ENCODE measurements at regions not wholly inside any gene's neighbourhood (a gene's known extent, or its start where the extent isn't known, plus 50 kb on each side); places are given as distances from the start of the nearest gene placed in this dataset.

DNA sequence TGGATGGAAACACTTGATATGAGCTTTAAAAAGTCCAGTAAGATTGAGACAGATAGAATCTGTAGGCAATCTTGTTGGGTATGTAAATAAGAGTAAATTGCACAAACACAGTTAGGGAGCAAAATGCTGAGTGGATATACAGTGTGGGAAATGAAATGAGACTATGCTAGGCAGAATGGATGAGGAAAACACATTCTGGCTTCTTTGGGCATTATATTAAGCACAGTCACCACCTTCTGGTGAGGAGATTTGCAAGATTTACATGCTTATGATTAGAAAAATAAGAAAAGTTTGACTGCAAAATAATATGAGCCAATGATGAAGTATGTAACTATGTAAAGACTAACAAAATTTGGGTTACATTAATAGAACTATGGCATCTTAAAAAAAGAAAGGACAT is 2165.0 kb upstream of the CELF4 start (continued):
- no peak for TF ChIP-seq ZNF462 (CRISPR knock-in tag; IDR thresholded peaks at IDR 0.05)
- TF ChIP-seq CREB1 (CRISPR knock-in tag; IDR thresholded peaks at IDR 0.05; ENCODE audit: low read depth): no peak
- TF ChIP-seq ZNF331 (CRISPR knock-in tag; IDR thresholded peaks at IDR 0.05; ENCODE audit: low read depth): no peak
- no peak for TF ChIP-seq ETS1 (IDR thresholded peaks at IDR 0.05)
- no peak for TF ChIP-seq NANOG (IDR thresholded peaks at IDR 0.05; ENCODE audit: borderline replicate concordance)
- TF ChIP-seq EZH2phosphoT487 (IDR thresholded peaks at IDR 0.05; ENCODE audit: unreplicated experiment): no peak

- DNase-seq (ENCODE audit: low spot score): no peak
- H3K4me1 ChIP-seq (ENCODE audit: insufficient read depth): peaks cover 15% of the 10 kb centered on the region
- no peaks in the 10 kb centered on the region for H3K9me3 Mint-ChIP-seq
- no peak overlapping the region for H3K4me3 ChIP-seq
- no peak overlapping the region for H3K27ac ChIP-seq (ENCODE audit: low read depth)
- H3K27ac Mint-ChIP-seq: no peak overlapping the region
- no peak overlapping the region for H2AFZ ChIP-seq
- H3K4me2 ChIP-seq: no peak overlapping the region
- H3F3A ChIP-seq (replicated peaks; ENCODE audit: low read depth): no peaks in the 10 kb centered on the region
- H3K4me3 Mint-ChIP-seq: no peak overlapping the region
- peaks cover 4% of the 10 kb centered on the region; the same call in 1 of the 3 replicates for H3K4me1 Mint-ChIP-seq
- H3K79me2 ChIP-seq (replicated peaks; ENCODE audit: insufficient read depth): no peaks in the 10 kb centered on the region
- no peaks in the 10 kb centered on the region for H3K27me3 ChIP-seq (ENCODE audit: insufficient read depth)
- no peaks in the 10 kb centered on the region for H3K36me3 Mint-ChIP-seq (ENCODE audit: low read depth)
- H3K36me3 ChIP-seq (ENCODE audit: insufficient read depth): no peaks in the 10 kb centered on the region
- ATAC-seq: no peak
- no peaks in the 10 kb centered on the region for H3K9me2 ChIP-seq (ENCODE audit: insufficient read depth)
- no peaks in the 10 kb centered on the region for H3K27me3 Mint-ChIP-seq (ENCODE audit: insufficient read depth, low read depth, poor library complexity)
- no peaks in the 10 kb centered on the region; the same call in none of the 2 replicates for H4K20me1 ChIP-seq (replicated peaks; ENCODE audit: insufficient read depth)
- TF ChIP-seq ZNF331 (CRISPR knock-in tag; IDR thresholded peaks at IDR 0.05; ENCODE audit: low read depth) (no peak), EZH2phosphoT487 (IDR thresholded peaks at IDR 0.05; ENCODE audit: unreplicated experiment) (no peak), POLR2AphosphoS5 (IDR thresholded peaks at IDR 0.05; ENCODE audit: low read depth) (no peak), JUNB (IDR thresholded peaks at IDR 0.05; ENCODE audit: unreplicated experiment) (no peak), ETS1 (IDR thresholded peaks at IDR 0.05) (no peak)
Measured at GRCh38 chr18:39724652-39725051, 2159.1 kb upstream of the CELF4 start.

All from GM23338 (cell line).